ENCODE measurements at regions not wholly inside any gene's neighbourhood (a gene's known extent, or its start where the extent isn't known, plus 50 kb on each side); places are given as distances from the start of the nearest gene placed in this dataset.
"Not testable (repeated sequence)": the region's sequence is repeated elsewhere in the genome, so short reads cannot be mapped to it uniquely, and the experiment has no call there.

- 92% methylated on average over 4 of the region's 5 CpGs for WGBS (ENCODE audit: insufficient coverage)
- Histone ChIP-seq H3K4me3 (ENCODE audit: control insufficient read depth in 1 of 7, extremely low read depth in 1 of 7, insufficient read depth in 4 of 7, low read depth in 2 of 7, low read length in 6 of 7) (no peak overlapping the region), H3K27me3 (replicated peaks in 2 of 5; ENCODE audit: control insufficient read depth in 4 of 5, insufficient read depth in 5 of 5, low read length in 4 of 5) (no peaks in the 10 kb centered on the region), H3K4me1 (ENCODE audit: control extremely low read depth in 1 of 4, control insufficient read depth in 4 of 4, insufficient read depth in 4 of 4, low read length in 3 of 4) (peaks cover 0 to 32% (median 15%) of the 10 kb centered on the region in 4 experiments), H3K27ac (ENCODE audit: insufficient read depth in 1 of 2, low read depth in 1 of 2, low read length in 2 of 2, poor library complexity in 1 of 2, severe bottlenecking in 2 of 2) (no peak overlapping the region), H3K9me3 (ENCODE audit: control extremely low read depth in 1 of 5, control insufficient read depth in 4 of 5, insufficient read depth in 2 of 5, low read depth in 1 of 5, low read length in 4 of 5) (no peaks in the 10 kb centered on the region), H3K36me3 (ENCODE audit: control insufficient read depth in 4 of 4, insufficient read depth in 4 of 4, low read length in 3 of 4) (no peaks in the 10 kb centered on the region)
- ChIA-PET CTCF (no interaction called here), POLR2A (no interaction called here)
- no peak for DNase-seq
These were observed 70.5 kb upstream of the LIPC start for GRCh38 chr15:58361273-58361759.

DNA sequence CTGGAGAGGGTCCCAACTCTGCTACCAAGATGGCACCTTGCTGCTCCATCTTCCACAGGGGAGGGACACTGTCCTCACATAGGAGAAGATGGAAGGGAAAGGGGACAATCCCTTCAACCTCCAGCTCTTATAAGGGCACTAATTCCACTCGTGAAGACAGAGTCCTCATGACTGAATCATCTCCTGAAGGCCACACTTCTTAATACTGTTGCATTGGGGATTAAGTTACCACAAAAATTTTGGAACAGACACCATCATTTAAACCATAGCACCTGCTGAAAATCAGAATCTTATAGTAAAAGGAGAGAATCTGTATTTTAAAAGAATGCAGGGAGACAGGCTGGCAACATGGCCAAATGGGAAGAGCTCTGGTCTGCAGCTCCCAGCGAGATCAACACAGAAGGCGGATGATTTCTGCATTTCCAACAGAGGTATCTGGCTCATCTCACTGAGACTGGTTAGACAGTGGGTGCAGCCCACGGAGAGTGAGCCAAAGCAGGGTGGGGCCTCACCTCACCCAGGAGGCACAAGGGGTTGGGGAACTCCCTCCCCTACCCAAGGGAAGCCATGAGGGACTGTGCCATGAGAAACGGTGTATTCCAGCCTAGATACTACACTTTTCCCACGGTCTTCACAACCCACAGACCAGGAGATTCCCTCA lies 69.4 kb upstream of the LIPC start:
- H3K4me3 ChIP-seq (ENCODE audit: control insufficient read depth in 1 of 7, extremely low read depth in 1 of 7, insufficient read depth in 4 of 7, low read depth in 2 of 7, low read length in 6 of 7): no peak overlapping the region
- H3K4me1 ChIP-seq (ENCODE audit: control extremely low read depth in 1 of 4, control insufficient read depth in 4 of 4, insufficient read depth in 4 of 4, low read length in 3 of 4): peaks cover 0 to 32% (median 15%) of the 10 kb centered on the region in 4 experiments
- no peaks in the 10 kb centered on the region for H3K36me3 ChIP-seq (ENCODE audit: control insufficient read depth in 4 of 4, insufficient read depth in 4 of 4, low read length in 3 of 4)
- 84% methylated on average over 5 of the region's 6 CpGs for WGBS (ENCODE audit: insufficient coverage)
- ChIA-PET POLR2A (no interaction called here), CTCF (interaction anchor here (0.8 kb wide), 1 partner anchor 93 kb away, joined by 3 read pairs; no protein-coding TSS in a partner anchor)
- no peaks in the 10 kb centered on the region for H3K9me3 ChIP-seq (ENCODE audit: control extremely low read depth in 1 of 5, control insufficient read depth in 4 of 5, insufficient read depth in 2 of 5, low read depth in 1 of 5, low read length in 4 of 5)
- H3K27ac ChIP-seq (ENCODE audit: insufficient read depth in 1 of 2, low read depth in 1 of 2, low read length in 2 of 2, poor library complexity in 1 of 2, severe bottlenecking in 2 of 2): no peak overlapping the region
- no peak for DNase-seq
- H3K27me3 ChIP-seq (replicated peaks in 2 of 5; ENCODE audit: control insufficient read depth in 4 of 5, insufficient read depth in 5 of 5, low read length in 4 of 5): no peaks in the 10 kb centered on the region

DNA sequence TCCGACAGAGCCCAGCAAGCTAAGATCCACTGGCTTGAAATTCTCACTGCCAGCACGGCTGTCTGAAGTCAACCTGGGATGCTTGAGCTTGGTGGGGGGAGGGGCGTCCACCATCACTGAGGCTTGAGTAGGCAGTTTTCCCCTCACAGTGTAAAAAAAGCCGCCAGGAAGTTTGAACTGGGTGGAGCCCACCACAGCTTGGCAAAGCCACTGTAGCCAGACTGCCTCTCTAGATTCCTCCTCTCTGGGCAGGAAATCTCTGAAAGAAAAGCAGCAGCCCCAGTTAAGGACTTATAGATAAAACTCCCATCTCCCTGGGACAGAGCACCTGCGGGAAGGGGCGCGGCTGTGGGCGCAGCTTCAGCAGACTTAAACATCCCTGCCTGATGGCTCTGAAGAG lies 68.7 kb upstream of the LIPC start:
- POLR2A ChIA-PET; H3K27me3 ChIP-seq (replicated peaks in 2 of 5; ENCODE audit: control insufficient read depth in 4 of 5, insufficient read depth in 5 of 5, low read length in 4 of 5); H3K9me3 ChIP-seq (ENCODE audit: control extremely low read depth in 1 of 5, control insufficient read depth in 4 of 5, insufficient read depth in 2 of 5, low read depth in 1 of 5, low read length in 4 of 5); H3K4me3 ChIP-seq (ENCODE audit: control insufficient read depth in 1 of 7, extremely low read depth in 1 of 7, insufficient read depth in 4 of 7, low read depth in 2 of 7, low read length in 6 of 7); H3K36me3 ChIP-seq (ENCODE audit: control insufficient read depth in 4 of 4, insufficient read depth in 4 of 4, low read length in 3 of 4); H3K27ac ChIP-seq (ENCODE audit: insufficient read depth in 1 of 2, low read depth in 1 of 2, low read length in 2 of 2, poor library complexity in 1 of 2, severe bottlenecking in 2 of 2): not testable (repeated sequence)
- CTCF ChIA-PET: interaction anchor here (0.8 kb wide), 1 partner anchor 94 kb away, joined by 3 read pairs; no protein-coding TSS in a partner anchor
- 14% methylated on average over 7 of the region's 8 CpGs for WGBS (ENCODE audit: insufficient coverage)
- H3K4me1 ChIP-seq (ENCODE audit: control extremely low read depth in 1 of 4, control insufficient read depth in 4 of 4, insufficient read depth in 4 of 4, low read length in 3 of 4): peaks cover 0 to 32% (median 15%) of the 10 kb centered on the region in 4 experiments
- DNase-seq: peak in 2 of 3 donors; percentile 28 to 55

- WGBS (ENCODE audit: insufficient coverage): 88% methylated on average over 3 of the region's 6 CpGs
- POLR2A ChIA-PET; H3K27me3 ChIP-seq (replicated peaks in 2 of 5; ENCODE audit: control insufficient read depth in 4 of 5, insufficient read depth in 5 of 5, low read length in 4 of 5); CTCF ChIA-PET; H3K27ac ChIP-seq (ENCODE audit: insufficient read depth in 1 of 2, low read depth in 1 of 2, low read length in 2 of 2, poor library complexity in 1 of 2, severe bottlenecking in 2 of 2); H3K4me3 ChIP-seq (ENCODE audit: control insufficient read depth in 1 of 7, extremely low read depth in 1 of 7, insufficient read depth in 4 of 7, low read depth in 2 of 7, low read length in 6 of 7); DNase-seq; H3K36me3 ChIP-seq (ENCODE audit: control insufficient read depth in 4 of 4, insufficient read depth in 4 of 4, low read length in 3 of 4); H3K9me3 ChIP-seq (ENCODE audit: control extremely low read depth in 1 of 5, control insufficient read depth in 4 of 5, insufficient read depth in 2 of 5, low read depth in 1 of 5, low read length in 4 of 5): not testable (repeated sequence)
- peaks cover 0 to 32% (median 15%) of the 10 kb centered on the region in 4 experiments for H3K4me1 ChIP-seq (ENCODE audit: control extremely low read depth in 1 of 4, control insufficient read depth in 4 of 4, insufficient read depth in 4 of 4, low read length in 3 of 4)
These were observed 68.1 kb upstream of the LIPC start for GRCh38 chr15:58363673-58364072.

GRCh38 chr15:58365098-58365497 lies 66.7 kb upstream of the LIPC start:
- H3K27me3 ChIP-seq (replicated peaks in 2 of 5; ENCODE audit: control insufficient read depth in 4 of 5, insufficient read depth in 5 of 5, low read length in 4 of 5); H3K9me3 ChIP-seq (ENCODE audit: control extremely low read depth in 1 of 5, control insufficient read depth in 4 of 5, insufficient read depth in 2 of 5, low read depth in 1 of 5, low read length in 4 of 5); H3K36me3 ChIP-seq (ENCODE audit: control insufficient read depth in 4 of 4, insufficient read depth in 4 of 4, low read length in 3 of 4); DNase-seq; H3K27ac ChIP-seq (ENCODE audit: insufficient read depth in 1 of 2, low read depth in 1 of 2, low read length in 2 of 2, poor library complexity in 1 of 2, severe bottlenecking in 2 of 2); H3K4me3 ChIP-seq (ENCODE audit: control insufficient read depth in 1 of 7, extremely low read depth in 1 of 7, insufficient read depth in 4 of 7, low read depth in 2 of 7, low read length in 6 of 7); CTCF ChIA-PET; POLR2A ChIA-PET: not testable (repeated sequence)
- no CpG with 5 or more reads among the region's 1 CpG for WGBS (ENCODE audit: insufficient coverage)
- H3K4me1 ChIP-seq (ENCODE audit: control extremely low read depth in 1 of 4, control insufficient read depth in 4 of 4, insufficient read depth in 4 of 4, low read length in 3 of 4): peaks cover 0 to 32% (median 17%) of the 10 kb centered on the region in 4 experiments

- peak overlapping the region in 2 of 7 experiments; percentile 24 to 30 for H3K4me3 ChIP-seq (ENCODE audit: control insufficient read depth in 1 of 7, extremely low read depth in 1 of 7, insufficient read depth in 4 of 7, low read depth in 2 of 7, low read length in 6 of 7)
- peak; percentile 69 to 90 (median 84) for DNase-seq
- peaks cover 0 to 4% (median 0%) of the 10 kb centered on the region in 5 experiments for H3K9me3 ChIP-seq (ENCODE audit: control extremely low read depth in 1 of 5, control insufficient read depth in 4 of 5, insufficient read depth in 2 of 5, low read depth in 1 of 5, low read length in 4 of 5)
- no peaks in the 10 kb centered on the region for H3K27me3 ChIP-seq (replicated peaks in 2 of 5; ENCODE audit: control insufficient read depth in 4 of 5, insufficient read depth in 5 of 5, low read length in 4 of 5)
- 65% methylated on average over 1 of the region's 5 CpGs for WGBS (ENCODE audit: insufficient coverage)
- CTCF ChIA-PET: no interaction called here
- peaks cover 0 to 4% (median 0%) of the 10 kb centered on the region in 4 experiments for H3K4me1 ChIP-seq (ENCODE audit: control extremely low read depth in 1 of 4, control insufficient read depth in 4 of 4, insufficient read depth in 4 of 4, low read length in 3 of 4)
- H3K27ac ChIP-seq (ENCODE audit: insufficient read depth in 1 of 2, low read depth in 1 of 2, low read length in 2 of 2, poor library complexity in 1 of 2, severe bottlenecking in 2 of 2): no peak overlapping the region
- POLR2A ChIA-PET: interaction anchor here (0.6 to 0.7 kb wide), 2 partner anchors 99 to 228 kb away, joined by 3 read pairs; no protein-coding TSS in a partner anchor
- H3K36me3 ChIP-seq (ENCODE audit: control insufficient read depth in 4 of 4, insufficient read depth in 4 of 4, low read length in 3 of 4): no peaks in the 10 kb centered on the region
These were observed 62.5 kb upstream of the LIPC start for GRCh38 chr15:58369261-58369701.

DNA sequence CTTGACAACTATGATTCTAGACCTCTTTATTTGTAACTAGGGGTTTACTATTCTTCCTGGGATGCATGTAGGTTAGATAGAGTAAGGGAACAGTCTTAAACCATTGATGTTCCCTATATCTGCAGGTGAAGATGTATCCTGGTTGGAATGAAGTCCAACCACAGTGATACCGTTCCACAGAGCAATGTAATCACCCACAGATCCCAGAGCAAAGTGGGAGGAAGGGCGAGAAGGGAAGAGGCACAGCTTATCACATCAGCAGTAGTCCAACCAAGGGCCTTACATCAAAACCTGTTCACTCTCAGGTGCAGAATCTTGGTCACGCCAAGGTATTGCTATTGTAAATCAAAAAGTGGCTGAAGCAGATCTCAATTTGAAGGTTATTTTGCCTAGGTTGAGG lies 61.8 kb upstream of the LIPC start:
- no peak for DNase-seq
- POLR2A ChIA-PET: interaction anchor here (0.6 to 0.7 kb wide), 2 partner anchors 100 to 229 kb away, joined by 3 read pairs; no protein-coding TSS in a partner anchor
- CTCF ChIA-PET: no interaction called here

More for the DNA sequence above, 61.8 kb upstream of the LIPC start:
- Histone ChIP-seq H3K36me3 (ENCODE audit: control insufficient read depth in 4 of 4, insufficient read depth in 4 of 4, low read length in 3 of 4) (no peaks in the 10 kb centered on the region), H3K4me3 (ENCODE audit: control insufficient read depth in 1 of 7, extremely low read depth in 1 of 7, insufficient read depth in 4 of 7, low read depth in 2 of 7, low read length in 6 of 7) (no peak overlapping the region), H3K27me3 (replicated peaks in 2 of 5; ENCODE audit: control insufficient read depth in 4 of 5, insufficient read depth in 5 of 5, low read length in 4 of 5) (no peaks in the 10 kb centered on the region), H3K27ac (ENCODE audit: insufficient read depth in 1 of 2, low read depth in 1 of 2, low read length in 2 of 2, poor library complexity in 1 of 2, severe bottlenecking in 2 of 2) (no peak overlapping the region), H3K9me3 (ENCODE audit: control extremely low read depth in 1 of 5, control insufficient read depth in 4 of 5, insufficient read depth in 2 of 5, low read depth in 1 of 5, low read length in 4 of 5) (peaks cover 0 to 4% (median 0%) of the 10 kb centered on the region in 5 experiments), H3K4me1 (ENCODE audit: control extremely low read depth in 1 of 4, control insufficient read depth in 4 of 4, insufficient read depth in 4 of 4, low read length in 3 of 4) (peaks cover 0 to 4% (median 0%) of the 10 kb centered on the region in 4 experiments)
- 100% methylated on average over 2 of the region's 3 CpGs for WGBS (ENCODE audit: insufficient coverage)

All from common myeloid progenitor, CD34-positive (primary cell).